ENCODE measurements at regions not wholly inside any gene's neighbourhood (a gene's known extent, or its start where the extent isn't known, plus 50 kb on each side); places are given as distances from the start of the nearest gene placed in this dataset.

GRCh38 chr7:95675632-95676031, 79.3 kb upstream of the PDK4 start:
- TF ChIP-seq MXI1 (conservative IDR thresholded peaks at IDR 0.05; ENCODE audit: poor library complexity, severe bottlenecking) (no peak), SMC3 (conservative IDR thresholded peaks at IDR 0.05; ENCODE audit: poor library complexity) (no peak), POLR2AphosphoS5 (IDR thresholded peaks at IDR 0.05) (no peak), TAF1 (IDR thresholded peaks at IDR 0.05; ENCODE audit: low read depth) (no peak), EZH2 (IDR thresholded peaks at IDR 0.05; ENCODE audit: borderline replicate concordance, insufficient read depth, low read length, poor library complexity, severe bottlenecking) (no peak), EP300 (conservative IDR thresholded peaks at IDR 0.05; ENCODE audit: poor library complexity, severe bottlenecking) (no peak), CTCF (IDR thresholded peaks at IDR 0.05; ENCODE audit: poor library complexity, severe bottlenecking) (no peak), RAD21 (conservative IDR thresholded peaks at IDR 0.05) (no peak), REST (IDR thresholded peaks at IDR 0.05; ENCODE audit: borderline replicate concordance) (no peak)
- Histone ChIP-seq H3K79me2 (replicated peaks; ENCODE audit: insufficient read depth, low read length) (no peaks in the 10 kb centered on the region), H3K27me3 (ENCODE audit: insufficient read depth, low read depth, low read length) (no peaks in the 10 kb centered on the region), H4K20me1 (ENCODE audit: insufficient read depth) (no peaks in the 10 kb centered on the region), H3K9me3 (ENCODE audit: low read length) (no peaks in the 10 kb centered on the region), H3K36me3 (ENCODE audit: insufficient read depth, low read length) (no peaks in the 10 kb centered on the region), H3F3A (ENCODE audit: insufficient read depth, low read length, poor library complexity, severe bottlenecking) (no peaks in the 10 kb centered on the region), H2AFZ (ENCODE audit: low read depth, low read length) (no peak overlapping the region), H3K4me2 (ENCODE audit: low read length) (no peak overlapping the region), H3K4me3 (ENCODE audit: low read length) (no peak overlapping the region), H3K27ac (ENCODE audit: low read length) (no peak overlapping the region), H3K9me2 (ENCODE audit: insufficient read depth, low read length) (no peaks in the 10 kb centered on the region), H3K9ac (ENCODE audit: low read length) (no peak overlapping the region)

- H3K79me2 ChIP-seq (replicated peaks; ENCODE audit: insufficient read depth, low read length), result no peaks in the 10 kb centered on the region
- no peaks in the 10 kb centered on the region for H3K9me3 ChIP-seq (ENCODE audit: low read length)
- H2AFZ ChIP-seq (ENCODE audit: low read depth, low read length), result no peak overlapping the region
- H4K20me1 ChIP-seq (ENCODE audit: insufficient read depth), result no peaks in the 10 kb centered on the region
- no peak overlapping the region for H3K4me2 ChIP-seq (ENCODE audit: low read length)
- H3K9me2 ChIP-seq (ENCODE audit: insufficient read depth, low read length), result no peaks in the 10 kb centered on the region
- no peaks in the 10 kb centered on the region for H3F3A ChIP-seq (ENCODE audit: insufficient read depth, low read length, poor library complexity, severe bottlenecking)
- TF ChIP-seq RAD21 (conservative IDR thresholded peaks at IDR 0.05) (no peak), EZH2 (IDR thresholded peaks at IDR 0.05; ENCODE audit: borderline replicate concordance, insufficient read depth, low read length, poor library complexity, severe bottlenecking) (no peak), SMC3 (conservative IDR thresholded peaks at IDR 0.05; ENCODE audit: poor library complexity) (no peak), MXI1 (conservative IDR thresholded peaks at IDR 0.05; ENCODE audit: poor library complexity, severe bottlenecking) (no peak), REST (IDR thresholded peaks at IDR 0.05; ENCODE audit: borderline replicate concordance) (no peak)
- H3K4me3 ChIP-seq (ENCODE audit: low read length), result no peak overlapping the region
- H3K36me3 ChIP-seq (ENCODE audit: insufficient read depth, low read length), result no peaks in the 10 kb centered on the region
- H3K27ac ChIP-seq (ENCODE audit: low read length), result no peak overlapping the region
- H3K9ac ChIP-seq (ENCODE audit: low read length), result no peak overlapping the region
- H3K27me3 ChIP-seq (ENCODE audit: insufficient read depth, low read depth, low read length), result no peaks in the 10 kb centered on the region
These were observed 78.7 kb upstream of the PDK4 start for GRCh38 chr7:95675016-95675415.
